ENCODE measurements at regions not wholly inside any gene's neighbourhood (a gene's known extent, or its start where the extent isn't known, plus 50 kb on each side); places are given as distances from the start of the nearest gene placed in this dataset.
A peak's percentile ranks its signal among the peaks of the same experiment; 100 is the strongest.

GRCh38 chr2:56732946-56733345 is 549.2 kb downstream of the CCDC85A start:
- no peaks in the 10 kb centered on the region for H3F3A ChIP-seq (ENCODE audit: insufficient read depth)
- H3K36me3 ChIP-seq (ENCODE audit: low read depth), result no peaks in the 10 kb centered on the region
- no peak for TF ChIP-seq EZH2 (IDR thresholded peaks at IDR 0.05; ENCODE audit: insufficient read depth, poor library complexity, severe bottlenecking)
- TF ChIP-seq EZH2phosphoT487 (IDR thresholded peaks at IDR 0.05; ENCODE audit: insufficient read depth, low read depth), result no peak
- no peaks in the 10 kb centered on the region for H3K79me2 ChIP-seq (ENCODE audit: insufficient read depth)
- H3K27ac ChIP-seq, result no peak overlapping the region
- H3K9me3 ChIP-seq (ENCODE audit: low read depth), result no peaks in the 10 kb centered on the region
- in situ Hi-C loops (cut with MboI), result no loop called here
- H3K4me1 ChIP-seq (ENCODE audit: insufficient read depth), result 0 out of 2 replicates have a peak, but pooled peaks cover 9% of the 10 kb centered on the region
- no peak overlapping the region for H3K4me3 ChIP-seq
- H3K9ac ChIP-seq, result no peak overlapping the region
- no peak overlapping the region for H3K4me2 ChIP-seq (ENCODE audit: unreplicated experiment)
- no peak overlapping the region for H2AFZ ChIP-seq
- H3K9me2 ChIP-seq (ENCODE audit: insufficient read depth), result no peaks in the 10 kb centered on the region
- no peak for DNase-seq
- 20 to 33% methylated on average over 2 of the region's 2 CpGs for WGBS, 2 experiments (ENCODE audit: low coverage in 1 of 2, low lambda C conversion rate in 2 of 2, missing lambda C conversion rate in 2 of 2)
- no peaks in the 10 kb centered on the region for H4K20me1 ChIP-seq (ENCODE audit: insufficient read depth)
- no peaks in the 10 kb centered on the region for H3K27me3 ChIP-seq (replicated peaks; ENCODE audit: insufficient read depth)

GRCh38 chr2:56739413-56739812 is 555.6 kb downstream of the CCDC85A start:
- 33 to 37% methylated on average over 1 of the region's 1 CpG for WGBS, 2 experiments (ENCODE audit: low coverage in 1 of 2, low lambda C conversion rate in 2 of 2, missing lambda C conversion rate in 2 of 2)
- Histone ChIP-seq H3K9ac (no peak overlapping the region), H3K27me3 (replicated peaks; ENCODE audit: insufficient read depth) (no peaks in the 10 kb centered on the region), H2AFZ (no peak overlapping the region), H4K20me1 (ENCODE audit: insufficient read depth) (no peaks in the 10 kb centered on the region), H3K36me3 (ENCODE audit: low read depth) (no peaks in the 10 kb centered on the region), H3K9me2 (ENCODE audit: insufficient read depth) (no peaks in the 10 kb centered on the region), H3K4me2 (ENCODE audit: unreplicated experiment) (no peak overlapping the region), H3K27ac (no peak overlapping the region), H3K4me1 (ENCODE audit: insufficient read depth) (peaks cover 22% of the 10 kb centered on the region), H3F3A (ENCODE audit: insufficient read depth) (peaks cover 21% of the 10 kb centered on the region; the same call in 1 of the 2 replicates), H3K79me2 (ENCODE audit: insufficient read depth) (no peaks in the 10 kb centered on the region), H3K9me3 (ENCODE audit: low read depth) (no peaks in the 10 kb centered on the region), H3K4me3 (no peak overlapping the region)
- no peak for TF ChIP-seq EZH2phosphoT487 (IDR thresholded peaks at IDR 0.05; ENCODE audit: insufficient read depth, low read depth)
- no peak for TF ChIP-seq EZH2 (IDR thresholded peaks at IDR 0.05; ENCODE audit: insufficient read depth, poor library complexity, severe bottlenecking)
- no peak for DNase-seq
- in situ Hi-C loops (cut with MboI), result no loop called here

GRCh38 chr2:56741601-56742102 is 557.9 kb downstream of the CCDC85A start:
- Histone ChIP-seq H2AFZ (peak overlapping the region; percentile 55; the same call in 1 of the 2 replicates), H3K9me3 (ENCODE audit: low read depth) (no peaks in the 10 kb centered on the region), H3K4me2 (ENCODE audit: unreplicated experiment) (peak overlapping the region; percentile 73), H3K79me2 (ENCODE audit: insufficient read depth) (no peaks in the 10 kb centered on the region), H3K9me2 (ENCODE audit: insufficient read depth) (no peaks in the 10 kb centered on the region), H3K27me3 (replicated peaks; ENCODE audit: insufficient read depth) (no peaks in the 10 kb centered on the region), H3K4me1 (ENCODE audit: insufficient read depth) (peaks cover 22% of the 10 kb centered on the region), H3F3A (ENCODE audit: insufficient read depth) (peaks cover 21% of the 10 kb centered on the region; the same call in 1 of the 2 replicates), H4K20me1 (ENCODE audit: insufficient read depth) (no peaks in the 10 kb centered on the region), H3K9ac (peak overlapping the region; percentile 35), H3K36me3 (ENCODE audit: low read depth) (no peaks in the 10 kb centered on the region), H3K27ac (peak overlapping the region; percentile 69), H3K4me3 (peak overlapping the region; percentile 59)
- peak; percentile 96 for DNase-seq
- in situ Hi-C loops (cut with MboI), result loop anchor here (10.0 kb wide), 1 partner anchor 557 kb away; the partner anchor contains the start of gene CCDC85A
- WGBS, 2 experiments (ENCODE audit: low coverage in 1 of 2, low lambda C conversion rate in 2 of 2, missing lambda C conversion rate in 2 of 2), result 16 to 17% methylated on average over 5 of the region's 5 CpGs
- no peak for TF ChIP-seq EZH2phosphoT487 (IDR thresholded peaks at IDR 0.05; ENCODE audit: insufficient read depth, low read depth)
- no peak for TF ChIP-seq EZH2 (IDR thresholded peaks at IDR 0.05; ENCODE audit: insufficient read depth, poor library complexity, severe bottlenecking)

GRCh38 chr2:56743807-56744206 is 560.0 kb downstream of the CCDC85A start:
- Histone ChIP-seq H3K27me3 (replicated peaks; ENCODE audit: insufficient read depth) (no peaks in the 10 kb centered on the region), H3K4me2 (ENCODE audit: unreplicated experiment) (no peak overlapping the region), H2AFZ (no peak overlapping the region), H3F3A (ENCODE audit: insufficient read depth) (peaks cover 21% of the 10 kb centered on the region; the same call in 1 of the 2 replicates), H3K9me2 (ENCODE audit: insufficient read depth) (no peaks in the 10 kb centered on the region), H4K20me1 (ENCODE audit: insufficient read depth) (no peaks in the 10 kb centered on the region), H3K9ac (no peak overlapping the region), H3K4me3 (no peak overlapping the region), H3K27ac (no peak overlapping the region), H3K4me1 (ENCODE audit: insufficient read depth) (peaks cover 22% of the 10 kb centered on the region), H3K36me3 (ENCODE audit: low read depth) (no peaks in the 10 kb centered on the region), H3K79me2 (ENCODE audit: insufficient read depth) (no peaks in the 10 kb centered on the region), H3K9me3 (ENCODE audit: low read depth) (no peaks in the 10 kb centered on the region)
- in situ Hi-C loops (cut with MboI), result loop anchor here (10.0 kb wide), 1 partner anchor 559 kb away; the partner anchor contains the start of gene CCDC85A
- TF ChIP-seq EZH2phosphoT487 (IDR thresholded peaks at IDR 0.05; ENCODE audit: insufficient read depth, low read depth), result no peak
- TF ChIP-seq EZH2 (IDR thresholded peaks at IDR 0.05; ENCODE audit: insufficient read depth, poor library complexity, severe bottlenecking), result no peak
- WGBS, 2 experiments (ENCODE audit: low coverage in 1 of 2, low lambda C conversion rate in 2 of 2, missing lambda C conversion rate in 2 of 2), result 56 to 59% methylated on average over 3 of the region's 3 CpGs
- DNase-seq, result no peak

All from GM23248 (cell line).